Panc1 (cell line): ENCODE measurements at regions not wholly inside any gene's neighbourhood (a gene's known extent, or its start where the extent isn't known, plus 50 kb on each side); places are given as distances from the start of the nearest gene placed in this dataset.

Experiments used
- ATAC-seq: fragments of 200-7000 bp; cut with Tn5 transposase; 2 replicates; pipeline ENCODE4 v1.9.1; 2020; ENCODE audit warnings: mild to moderate bottlenecking, moderate library complexity
- BruUV-seq: library from RNA; stranded (reverse); fragments of 400-500 nt; replicated peaks from 2 replicates; lab custom pipeline; 2021; lab: Mats Ljungman, UMichigan
- CTCF ChIA-PET: fragments of 300-600 bp; sonication (Branson Sonifier 250); formaldehyde crosslinking; loops from one replicate; lab custom pipeline; 2022; ENCODE audit warnings: antibody characterized with exemption; lab: Charles Lee
- POLR2A ChIA-PET: fragments of 300-600 bp; sonication (Branson Sonifier 250); formaldehyde crosslinking; loops from one replicate; lab custom pipeline; 2022; ENCODE audit warnings: antibody characterized with exemption; lab: Charles Lee
- DNase-seq: peaks from one replicate; pipeline ENCODE4 v3.0.0-alpha.2; 2010; ENCODE audit warnings: low read depth, low spot score
- H3K27ac ChIP-seq: 2 replicates; pipeline ENCODE4 v1.5.1; 2011; ENCODE audit warnings: mild to moderate bottlenecking, low read length, inconsistent platforms
- H3K27me3 ChIP-seq: fragments of 200-500 bp; sonication (Bioruptor generic); 2 replicates; pipeline ENCODE4 v1.6.0; 2014; ENCODE audit warnings: low read length, inconsistent platforms; ENCODE audit not compliant: control insufficient read depth, insufficient read depth
- H3K36me3 ChIP-seq: fragments of 200-500 bp; sonication (Bioruptor generic); 2 replicates; pipeline ENCODE4 v1.5.1; 2014; ENCODE audit warnings: inconsistent platforms, mild to moderate bottlenecking, low read length, moderate library complexity; ENCODE audit not compliant: control insufficient read depth, insufficient read depth
- H3K4me1 ChIP-seq: 2 replicates; pipeline ENCODE4 v1.5.1; 2011; ENCODE audit warnings: inconsistent platforms, mild to moderate bottlenecking, low read length, moderate library complexity; ENCODE audit not compliant: control insufficient read depth, insufficient read depth
- H3K4me3 ChIP-seq, 2 experiments: 2 replicates each; pipeline ENCODE4 v1.5.1; 2011 to 2012; ENCODE audit warnings: low read depth in 2 of 2, low read length in 2 of 2, mild to moderate bottlenecking in 2 of 2, inconsistent platforms in 1 of 2, moderate library complexity in 1 of 2
- H3K9me3 ChIP-seq: fragments of 200-500 bp; sonication (Bioruptor generic); 2 replicates; pipeline ENCODE4 v1.5.1; 2014; ENCODE audit warnings: low read depth, mild to moderate bottlenecking, inconsistent platforms, low read length, moderate library complexity; ENCODE audit not compliant: control insufficient read depth, insufficient read depth
- CTCF ChIP-seq: fragments of 450-650 bp; IDR thresholded peaks from 2 replicates; pipeline ENCODE4 v1.5.1; 2017; ENCODE audit warnings: mild to moderate bottlenecking
- POLR2AphosphoS5 ChIP-seq: IDR thresholded peaks from 2 replicates; pipeline ENCODE4 v1.6.1; 2012; ENCODE audit warnings: mild to moderate bottlenecking, low read depth, low read length, moderate library complexity
- SIN3A ChIP-seq: IDR thresholded peaks from 2 replicates; pipeline ENCODE4 v1.6.1; 2012; ENCODE audit warnings: low read depth, mild to moderate bottlenecking, low read length, moderate library complexity, borderline replicate concordance; ENCODE audit not compliant: insufficient read depth
- TCF7L2 ChIP-seq: IDR thresholded peaks from 2 replicates; pipeline ENCODE4 v1.6.1; 2011; ENCODE audit warnings: mild to moderate bottlenecking, low read depth, low read length, inconsistent platforms
- in situ Hi-C: cut with HindIII; loops from 2 replicates; pipeline ENCODE4 v1.10.0; 2016; ENCODE audit warnings: low sequenced_read_pairs, low pct_unique_long_range_greater_than_20kb
- intact Hi-C: fragments of 100-400 bp; cut with micrococcal nuclease; formaldehyde crosslinking; loops from one replicate; pipeline ENCODE4 v1.10.0; 2022; ENCODE audit not compliant: unreplicated experiment
- TF ChIP-seq, protein P1 (sequence below), 2 experiments: IDR thresholded peaks; 2 replicates each; pipeline ENCODE4 v1.6.1; 2011 to 2012; ENCODE audit warnings: low read depth in 2 of 2, control low read depth in 1 of 2, low read length in 1 of 2, mild to moderate bottlenecking in 1 of 2, moderate library complexity in 1 of 2; ENCODE audit not compliant: insufficient read depth in 1 of 2

DNA sequence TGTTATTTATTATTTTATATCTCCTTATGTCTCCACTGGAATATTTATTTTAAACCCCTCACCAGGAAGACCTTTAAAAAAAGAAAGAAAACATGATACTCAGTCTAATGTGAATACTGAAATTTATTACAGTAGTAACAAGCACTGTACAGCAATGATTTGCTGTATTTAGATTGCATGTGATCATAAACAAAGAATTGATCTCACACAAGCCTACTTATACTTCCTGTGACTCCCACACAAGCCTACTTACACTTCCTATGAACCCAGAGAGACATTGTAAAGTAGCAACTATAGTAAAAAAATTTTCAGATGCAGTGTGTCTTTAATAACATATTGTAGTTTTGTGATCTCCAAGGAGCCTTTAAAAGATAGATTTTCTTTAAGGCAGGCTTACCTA is 142.7 kb upstream of the SYT1 start:
- DNase-seq (no peak), ATAC-seq (no peak)
- Histone ChIP-seq H3K27ac (no peak overlapping the region), H3K4me1 (peaks cover 1% of the 10 kb centered on the region; the same call in 1 of the 2 replicates), H3K27me3 (no peaks in the 10 kb centered on the region), H3K9me3 (no peaks in the 10 kb centered on the region), H3K4me3 (no peak overlapping the region), H3K36me3 (no peaks in the 10 kb centered on the region)
- POLR2A ChIA-PET, result no interaction called here
- TF ChIP-seq SIN3A (no peak), CTCF (no peak), POLR2AphosphoS5 (no peak)
- TF ChIP-seq, protein P1, sequence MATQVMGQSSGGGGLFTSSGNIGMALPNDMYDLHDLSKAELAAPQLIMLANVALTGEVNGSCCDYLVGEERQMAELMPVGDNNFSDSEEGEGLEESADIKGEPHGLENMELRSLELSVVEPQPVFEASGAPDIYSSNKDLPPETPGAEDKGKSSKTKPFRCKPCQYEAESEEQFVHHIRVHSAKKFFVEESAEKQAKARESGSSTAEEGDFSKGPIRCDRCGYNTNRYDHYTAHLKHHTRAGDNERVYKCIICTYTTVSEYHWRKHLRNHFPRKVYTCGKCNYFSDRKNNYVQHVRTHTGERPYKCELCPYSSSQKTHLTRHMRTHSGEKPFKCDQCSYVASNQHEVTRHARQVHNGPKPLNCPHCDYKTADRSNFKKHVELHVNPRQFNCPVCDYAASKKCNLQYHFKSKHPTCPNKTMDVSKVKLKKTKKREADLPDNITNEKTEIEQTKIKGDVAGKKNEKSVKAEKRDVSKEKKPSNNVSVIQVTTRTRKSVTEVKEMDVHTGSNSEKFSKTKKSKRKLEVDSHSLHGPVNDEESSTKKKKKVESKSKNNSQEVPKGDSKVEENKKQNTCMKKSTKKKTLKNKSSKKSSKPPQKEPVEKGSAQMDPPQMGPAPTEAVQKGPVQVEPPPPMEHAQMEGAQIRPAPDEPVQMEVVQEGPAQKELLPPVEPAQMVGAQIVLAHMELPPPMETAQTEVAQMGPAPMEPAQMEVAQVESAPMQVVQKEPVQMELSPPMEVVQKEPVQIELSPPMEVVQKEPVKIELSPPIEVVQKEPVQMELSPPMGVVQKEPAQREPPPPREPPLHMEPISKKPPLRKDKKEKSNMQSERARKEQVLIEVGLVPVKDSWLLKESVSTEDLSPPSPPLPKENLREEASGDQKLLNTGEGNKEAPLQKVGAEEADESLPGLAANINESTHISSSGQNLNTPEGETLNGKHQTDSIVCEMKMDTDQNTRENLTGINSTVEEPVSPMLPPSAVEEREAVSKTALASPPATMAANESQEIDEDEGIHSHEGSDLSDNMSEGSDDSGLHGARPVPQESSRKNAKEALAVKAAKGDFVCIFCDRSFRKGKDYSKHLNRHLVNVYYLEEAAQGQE (IDR thresholded peaks at IDR 0.05; ENCODE audit: insufficient read depth in 1 of 2, low read depth in 2 of 2, low read length in 1 of 2), result no peak
- CTCF ChIA-PET, result no interaction called here
- in situ Hi-C loops, result no loop called here
- intact Hi-C loops, result no loop called here
- no TSS peak for BruUV-seq

DNA sequence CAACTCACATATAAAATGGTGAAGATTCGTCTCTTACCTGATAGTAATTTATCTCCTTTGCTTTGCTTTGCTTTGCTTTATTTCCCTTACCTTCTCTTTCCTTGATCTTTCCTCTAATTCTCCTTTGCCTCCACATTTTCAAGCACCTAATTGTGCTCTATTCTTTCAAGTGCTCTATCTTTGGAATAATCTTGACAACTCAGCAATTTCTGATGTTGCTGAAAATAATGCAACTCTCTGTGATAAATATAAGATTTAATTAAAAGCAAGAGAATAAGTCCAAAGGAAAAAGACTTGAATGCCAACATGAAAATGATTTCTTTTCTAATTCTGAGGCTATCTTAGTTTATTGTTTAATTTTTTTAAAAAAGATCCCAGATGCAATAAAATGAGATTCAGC is 139.5 kb upstream of the SYT1 start:
- DNase-seq (no peak), ATAC-seq (no peak)
- Histone ChIP-seq H3K27me3 (no peaks in the 10 kb centered on the region), H3K9me3 (no peaks in the 10 kb centered on the region), H3K27ac (no peak overlapping the region), H3K4me3 (no peak overlapping the region), H3K4me1 (peaks cover 3% of the 10 kb centered on the region; the same call in 1 of the 2 replicates), H3K36me3 (no peaks in the 10 kb centered on the region)
- in situ Hi-C loops, result no loop called here
- BruUV-seq, result no TSS peak
- TF ChIP-seq SIN3A, result no peak
- TF ChIP-seq CTCF, result no peak
- no peak for TF ChIP-seq TCF7L2
- no peak for TF ChIP-seq POLR2AphosphoS5
- TF ChIP-seq, protein P1 (IDR thresholded peaks at IDR 0.05; ENCODE audit: insufficient read depth in 1 of 2, low read depth in 2 of 2, low read length in 1 of 2), result no peak
- POLR2A ChIA-PET, result no interaction called here
- intact Hi-C loops, result no loop called here
- CTCF ChIA-PET, result no interaction called here
